H9 (cell line): ENCODE measurements at regions not wholly inside any gene's neighbourhood (a gene's known extent, or its start where the extent isn't known, plus 50 kb on each side); places are given as distances from the start of the nearest gene placed in this dataset.

Experiments used
- DNase-seq: peaks from one replicate; pipeline ENCODE4 v3.0.0-alpha.2; 2017
- H2AFZ ChIP-seq: one replicate; pipeline ENCODE4 v1.6.1; 2013; ENCODE audit warnings: mild to moderate bottlenecking, low read length, control low read depth, moderate library complexity
- H2AK5ac ChIP-seq: 2 replicates; pipeline ENCODE4 v1.6.1; 2013; ENCODE audit warnings: low read length, control low read depth, mixed read lengths; ENCODE audit not compliant: insufficient read length
- H2BK120ac ChIP-seq: one replicate; pipeline ENCODE4 v1.6.1; 2013; ENCODE audit warnings: low read depth, mild to moderate bottlenecking, low read length, control low read depth, inconsistent platforms; ENCODE audit not compliant: poor library complexity, severe bottlenecking
- H2BK12ac ChIP-seq: 2 replicates; pipeline ENCODE4 v1.6.1; 2013; ENCODE audit warnings: low read length, control low read depth, mixed read lengths, low read depth; ENCODE audit not compliant: insufficient read length
- H2BK15ac ChIP-seq: 2 replicates; pipeline ENCODE4 v1.6.1; 2013; ENCODE audit warnings: low read depth, low read length, control low read depth
- H2BK20ac ChIP-seq: one replicate; pipeline ENCODE4 v1.6.1; 2013; ENCODE audit warnings: low read depth, mild to moderate bottlenecking, low read length, control low read depth, inconsistent platforms; ENCODE audit not compliant: poor library complexity, severe bottlenecking
- H2BK5ac ChIP-seq: 2 replicates; pipeline ENCODE4 v1.6.1; 2013; ENCODE audit warnings: low read length, control low read depth, mixed read lengths; ENCODE audit not compliant: insufficient read length
- H3K14ac ChIP-seq: 2 replicates; pipeline ENCODE4 v1.6.1; 2013; ENCODE audit warnings: low read length, control low read depth; ENCODE audit not compliant: insufficient read depth
- H3K18ac ChIP-seq: 2 replicates; pipeline ENCODE4 v1.6.1; 2013; ENCODE audit warnings: low read depth, mild to moderate bottlenecking, mixed read lengths, low read length, control low read depth; ENCODE audit not compliant: insufficient read length
- H3K23ac ChIP-seq: 2 replicates; pipeline ENCODE4 v1.6.1; 2013; ENCODE audit warnings: low read length, control low read depth, mixed read lengths, low read depth; ENCODE audit not compliant: insufficient read length
- H3K23me2 ChIP-seq: 2 replicates; pipeline ENCODE4 v1.6.1; 2013; ENCODE audit warnings: low read depth, mild to moderate bottlenecking, mixed read lengths, low read length, control low read depth; ENCODE audit not compliant: insufficient read length, poor library complexity, severe bottlenecking
- H3K27ac ChIP-seq: 2 replicates; pipeline ENCODE4 v1.5.1; 2013; ENCODE audit warnings: low read length, control low read depth, mixed read lengths, low read depth; ENCODE audit not compliant: insufficient read length
- H3K27me3 ChIP-seq: 2 replicates; pipeline ENCODE4 v1.6.1; 2013; ENCODE audit warnings: low read length, control low read depth, inconsistent platforms; ENCODE audit not compliant: insufficient read depth
- H3K4ac ChIP-seq: 2 replicates; pipeline ENCODE4 v1.6.1; 2013; ENCODE audit warnings: low read depth, mild to moderate bottlenecking, control low read depth, inconsistent platforms, low read length, moderate library complexity
- H3K4me1 ChIP-seq: 2 replicates; pipeline ENCODE4 v1.6.1; 2013; ENCODE audit warnings: low read length, control low read depth, inconsistent platforms; ENCODE audit not compliant: insufficient read depth
- H3K4me2 ChIP-seq: 2 replicates; pipeline ENCODE4 v1.6.1; 2013; ENCODE audit warnings: low read length, control low read depth, mixed read lengths; ENCODE audit not compliant: insufficient read length, insufficient read depth
- H3K56ac ChIP-seq: 2 replicates; pipeline ENCODE4 v1.6.1; 2013; ENCODE audit warnings: low read depth, mild to moderate bottlenecking, mixed read lengths, low read length, control low read depth; ENCODE audit not compliant: insufficient read length
- H3K79me1 ChIP-seq: 2 replicates; pipeline ENCODE4 v1.6.1; 2013; ENCODE audit warnings: low read depth, mild to moderate bottlenecking, moderate library complexity, low read length, control low read depth, inconsistent platforms; ENCODE audit not compliant: insufficient read depth, poor library complexity, severe bottlenecking
- H3K79me2 ChIP-seq: 2 replicates; pipeline ENCODE4 v1.6.1; 2013; ENCODE audit warnings: low read length, control low read depth, inconsistent platforms; ENCODE audit not compliant: insufficient read depth
- H3K9ac ChIP-seq: 2 replicates; pipeline ENCODE4 v1.6.1; 2013; ENCODE audit warnings: low read length, control low read depth, mixed read lengths; ENCODE audit not compliant: insufficient read length; ENCODE audit errors: extremely low read depth
- H3K9me3 ChIP-seq: one replicate; pipeline ENCODE4 v1.6.1; 2013; ENCODE audit warnings: low read depth, low read length, inconsistent platforms; ENCODE audit not compliant: control insufficient read depth
- H3T11ph ChIP-seq: one replicate; pipeline ENCODE4 v1.6.1; 2013; ENCODE audit warnings: mild to moderate bottlenecking, low read length, control low read depth, inconsistent platforms
- H4K20me1 ChIP-seq: one replicate; pipeline ENCODE4 v1.6.1; 2013; ENCODE audit not compliant: control insufficient read depth, insufficient read length, insufficient read depth
- H4K5ac ChIP-seq: 2 replicates; pipeline ENCODE4 v1.6.1; 2013; ENCODE audit warnings: low read depth, mild to moderate bottlenecking, mixed read lengths, low read length, control low read depth; ENCODE audit not compliant: insufficient read length
- H4K8ac ChIP-seq: replicated peaks from 2 replicates; pipeline ENCODE4 v1.6.1; 2013; ENCODE audit warnings: low read length, control low read depth, mixed read lengths, low read depth; ENCODE audit not compliant: insufficient read length
- H4K91ac ChIP-seq: 2 replicates; pipeline ENCODE4 v1.6.1; 2013; ENCODE audit warnings: low read depth, mild to moderate bottlenecking, moderate library complexity, mixed read lengths, low read length, control low read depth; ENCODE audit not compliant: insufficient read length
- H3K27ac Mint-ChIP-seq, 3 experiments: 2 replicates in 2 of 3; 3 replicates in 1 of 3; pipeline ENCODE4 v1.8.0; 2020 to 2021; ENCODE audit warnings: mixed read lengths in 3 of 3, mild to moderate bottlenecking in 1 of 3, moderate library complexity in 1 of 3
- H3K27me3 Mint-ChIP-seq: 2 replicates; pipeline ENCODE4 v1.8.0; 2021; ENCODE audit warnings: low read depth, mild to moderate bottlenecking, moderate library complexity, mixed read lengths
- H3K36me3 Mint-ChIP-seq, 3 experiments: 2 replicates in 2 of 3; 3 replicates in 1 of 3; pipeline ENCODE4 v1.8.0; 2020 to 2021; ENCODE audit warnings: low read depth in 3 of 3, mixed read lengths in 3 of 3; ENCODE audit not compliant: insufficient read depth in 1 of 3
- H3K4me1 Mint-ChIP-seq, 2 experiments: 2 replicates each; pipeline ENCODE4 v1.8.0; 2020; ENCODE audit warnings: mixed read lengths in 2 of 2
- H3K4me3 Mint-ChIP-seq, 2 experiments: 2 replicates in 1 of 2; 3 replicates in 1 of 2; pipeline ENCODE4 v1.8.0; 2020 to 2021; ENCODE audit warnings: mild to moderate bottlenecking in 2 of 2, mixed read lengths in 2 of 2, moderate library complexity in 1 of 2
- H3K9me3 Mint-ChIP-seq, 2 experiments: 2 replicates in 1 of 2; 3 replicates in 1 of 2; pipeline ENCODE4 v1.8.0; 2020; ENCODE audit warnings: mild to moderate bottlenecking in 2 of 2, mixed read lengths in 2 of 2, moderate library complexity in 1 of 2
- WGBS: extraction: QIAGEN DNeasy Blood & Tissue Kit; methylation state at CpG from one replicate; pipeline ENCODE4 v1.1.7; 2013; ENCODE audit warnings: missing lambda C conversion rate, low lambda C conversion rate, mixed read lengths; ENCODE audit not compliant: insufficient read length; ENCODE audit errors: extremely low coverage; 5-methylcytosine and 5-hydroxymethylcytosine counted together
- TF ChIP-seq, protein P1 (sequence below): fragments of 200-600 bp; sonication (generic); conservative IDR thresholded peaks from 3 replicates; pipeline ENCODE4 v1.8.0; 2021; ENCODE audit warnings: antibody characterized with exemption, mild to moderate bottlenecking

DNA sequence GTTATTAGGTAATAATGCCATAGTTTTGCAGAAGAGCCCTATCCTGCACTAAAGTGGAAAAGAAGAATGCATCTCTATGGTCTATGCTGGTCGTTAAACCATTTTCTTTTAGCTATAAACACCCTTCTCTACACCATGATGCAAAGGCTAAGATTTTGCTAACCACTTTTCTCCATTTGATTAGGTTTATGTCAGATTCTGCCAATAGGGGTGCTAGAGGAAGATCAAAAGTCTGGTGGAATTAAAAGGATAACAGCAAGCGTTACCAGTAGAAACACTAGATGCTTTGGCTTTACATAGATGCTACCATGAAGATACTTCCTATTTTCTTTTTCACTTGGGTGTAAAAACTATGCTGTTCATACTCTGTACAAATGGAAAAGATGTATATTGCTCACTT is 669.8 kb upstream of the ARPP21 start:
- Histone ChIP-seq H3K9me3 (no peaks in the 10 kb centered on the region), H4K8ac (no peak overlapping the region), H3K23me2 (no peaks in the 10 kb centered on the region), H3K18ac (no peak overlapping the region), H3K79me1 (no peaks in the 10 kb centered on the region), H3K27ac (no peak overlapping the region), H3K27me3 (no peaks in the 10 kb centered on the region), H3K23ac (no peak overlapping the region), H4K91ac (no peak overlapping the region), H2BK15ac (no peak overlapping the region), H2AFZ (no peak overlapping the region), H4K5ac (no peak overlapping the region), H3K4me1 (no peaks in the 10 kb centered on the region), H2AK5ac (no peak overlapping the region), H3K4me2 (no peak overlapping the region), H3K56ac (no peak overlapping the region), H2BK20ac (no peak overlapping the region), H2BK12ac (no peak overlapping the region), H4K20me1 (no peaks in the 10 kb centered on the region), H2BK120ac (no peak overlapping the region), H3K14ac (no peak overlapping the region), H3K4ac (no peak overlapping the region), H3K79me2 (no peaks in the 10 kb centered on the region), H2BK5ac (no peak overlapping the region), H3T11ph (no peak overlapping the region), H3K9ac (no peak overlapping the region)
- no peak overlapping the region for H3K27ac Mint-ChIP-seq
- no peaks in the 10 kb centered on the region for H3K9me3 Mint-ChIP-seq
- WGBS = no CpG with 5 or more reads among the region's 2 CpGs
- no peak for DNase-seq
- TF ChIP-seq, protein P1, sequence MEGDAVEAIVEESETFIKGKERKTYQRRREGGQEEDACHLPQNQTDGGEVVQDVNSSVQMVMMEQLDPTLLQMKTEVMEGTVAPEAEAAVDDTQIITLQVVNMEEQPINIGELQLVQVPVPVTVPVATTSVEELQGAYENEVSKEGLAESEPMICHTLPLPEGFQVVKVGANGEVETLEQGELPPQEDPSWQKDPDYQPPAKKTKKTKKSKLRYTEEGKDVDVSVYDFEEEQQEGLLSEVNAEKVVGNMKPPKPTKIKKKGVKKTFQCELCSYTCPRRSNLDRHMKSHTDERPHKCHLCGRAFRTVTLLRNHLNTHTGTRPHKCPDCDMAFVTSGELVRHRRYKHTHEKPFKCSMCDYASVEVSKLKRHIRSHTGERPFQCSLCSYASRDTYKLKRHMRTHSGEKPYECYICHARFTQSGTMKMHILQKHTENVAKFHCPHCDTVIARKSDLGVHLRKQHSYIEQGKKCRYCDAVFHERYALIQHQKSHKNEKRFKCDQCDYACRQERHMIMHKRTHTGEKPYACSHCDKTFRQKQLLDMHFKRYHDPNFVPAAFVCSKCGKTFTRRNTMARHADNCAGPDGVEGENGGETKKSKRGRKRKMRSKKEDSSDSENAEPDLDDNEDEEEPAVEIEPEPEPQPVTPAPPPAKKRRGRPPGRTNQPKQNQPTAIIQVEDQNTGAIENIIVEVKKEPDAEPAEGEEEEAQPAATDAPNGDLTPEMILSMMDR = peak; percentile 46
- H3K4me3 Mint-ChIP-seq = no peak overlapping the region
- no peaks in the 10 kb centered on the region for H3K27me3 Mint-ChIP-seq
- no peaks in the 10 kb centered on the region for H3K36me3 Mint-ChIP-seq
- H3K4me1 Mint-ChIP-seq = no peaks in the 10 kb centered on the region
